DOHH2 (cell line): ENCODE measurements at regions not wholly inside any gene's neighbourhood (a gene's known extent, or its start where the extent isn't known, plus 50 kb on each side); places are given as distances from the start of the nearest gene placed in this dataset.

Source experiments
- H3F3A ChIP-seq: fragments of 200-600 bp; sonication (generic), shearing (Covaris generic); 2 replicates; pipeline ENCODE4 v1.6.0; 2016; ENCODE audit warnings: antibody characterized with exemption, mild to moderate bottlenecking; ENCODE audit not compliant: control insufficient read depth, insufficient read depth
- H3K27ac ChIP-seq: fragments of 200-600 bp; sonication (generic); 2 replicates; pipeline ENCODE4 v1.5.1; 2014; ENCODE audit warnings: low read depth, mild to moderate bottlenecking, low read length, moderate library complexity
- H3K27me3 ChIP-seq: fragments of 200-600 bp; sonication (generic); 2 replicates; pipeline ENCODE4 v1.6.1; 2014; ENCODE audit warnings: mild to moderate bottlenecking, low read length, mixed read lengths; ENCODE audit not compliant: control insufficient read depth
- H3K36me3 ChIP-seq: fragments of 200-600 bp; sonication (generic); 2 replicates; pipeline ENCODE4 v1.6.1; 2014; ENCODE audit warnings: mild to moderate bottlenecking, low read length, moderate library complexity, mixed read lengths; ENCODE audit not compliant: control insufficient read depth
- H3K4me1 ChIP-seq: fragments of 200-600 bp; sonication (generic); 2 replicates; pipeline ENCODE4 v1.6.1; 2014; ENCODE audit warnings: mild to moderate bottlenecking, low read length, mixed read lengths; ENCODE audit not compliant: control insufficient read depth
- H3K4me2 ChIP-seq: fragments of 200-600 bp; sonication (generic); 2 replicates; pipeline ENCODE4 v1.6.0; 2014; ENCODE audit warnings: mild to moderate bottlenecking, low read length, moderate library complexity
- H3K4me3 ChIP-seq: fragments of 200-600 bp; sonication (generic); 2 replicates; pipeline ENCODE4 v1.5.1; 2014; ENCODE audit warnings: mild to moderate bottlenecking, low read length, mixed read lengths
- H3K79me2 ChIP-seq: fragments of 200-600 bp; sonication (generic); 2 replicates; pipeline ENCODE4 v1.6.1; 2014; ENCODE audit warnings: mild to moderate bottlenecking, low read length, mixed read lengths; ENCODE audit not compliant: control insufficient read depth
- H3K9me2 ChIP-seq: fragments of 200-600 bp; sonication (generic); replicated peaks from 2 replicates; pipeline ENCODE4 v1.6.1; 2014; ENCODE audit warnings: mild to moderate bottlenecking, low read length, mixed read lengths; ENCODE audit not compliant: control insufficient read depth
- H3K9me3 ChIP-seq: fragments of 200-600 bp; sonication (generic); 2 replicates; pipeline ENCODE4 v1.6.1; 2014; ENCODE audit warnings: antibody characterized with exemption, low read length, mixed read lengths; ENCODE audit not compliant: control insufficient read depth, insufficient read depth
- H4K20me1 ChIP-seq: fragments of 200-600 bp; sonication (generic); 2 replicates; pipeline ENCODE4 v1.6.0; 2014; ENCODE audit warnings: low read depth, mild to moderate bottlenecking, antibody characterized with exemption, low read length, moderate library complexity; ENCODE audit not compliant: control insufficient read depth, insufficient read depth
- CTCF ChIP-seq: fragments of 200-600 bp; sonication (generic); IDR thresholded peaks from one replicate; pipeline ENCODE4 v1.5.1; 2014; ENCODE audit warnings: antibody characterized with exemption, mild to moderate bottlenecking, low read depth, low read length; ENCODE audit not compliant: poor library complexity, severe bottlenecking
- EZH2phosphoT487 ChIP-seq: fragments of 200-600 bp; sonication (generic); IDR thresholded peaks from 2 replicates; pipeline ENCODE4 v1.6.1; 2017; ENCODE audit warnings: borderline replicate concordance, mild to moderate bottlenecking, antibody characterized with exemption, low read length, moderate library complexity, mixed read lengths

- Histone ChIP-seq H3K36me3 (no peaks in the 10 kb centered on the region), H4K20me1 (no peaks in the 10 kb centered on the region), H3K4me3 (no peak overlapping the region), H3K79me2 (no peaks in the 10 kb centered on the region), H3K4me2 (no peak overlapping the region), H3K27ac (no peak overlapping the region), H3K27me3 (no peaks in the 10 kb centered on the region), H3F3A (no peaks in the 10 kb centered on the region), H3K9me2 (no peaks in the 10 kb centered on the region), H3K9me3 (no peaks in the 10 kb centered on the region), H3K4me1 (no peaks in the 10 kb centered on the region)
- TF ChIP-seq EZH2phosphoT487 = no peak
- TF ChIP-seq CTCF = no peak
These were observed 90.9 kb upstream of the PLXNC1 start for GRCh38 chr12:94057262-94058151.

GRCh38 chr12:94059394-94060368 lies 88.7 kb upstream of the PLXNC1 start:
- H3K27ac ChIP-seq = no peak overlapping the region
- H3K9me3 ChIP-seq = no peaks in the 10 kb centered on the region
- no peaks in the 10 kb centered on the region for H3K27me3 ChIP-seq
- no peaks in the 10 kb centered on the region for H3K4me1 ChIP-seq
- H3K4me3 ChIP-seq = no peak overlapping the region
- no peaks in the 10 kb centered on the region for H3K79me2 ChIP-seq
- H4K20me1 ChIP-seq = no peaks in the 10 kb centered on the region
- TF ChIP-seq CTCF = no peak
- no peak for TF ChIP-seq EZH2phosphoT487
- H3K4me2 ChIP-seq = no peak overlapping the region
- no peaks in the 10 kb centered on the region for H3K9me2 ChIP-seq
- H3F3A ChIP-seq = no peaks in the 10 kb centered on the region
- no peaks in the 10 kb centered on the region for H3K36me3 ChIP-seq

GRCh38 chr12:94062194-94062593 lies 86.2 kb upstream of the PLXNC1 start:
- no peak overlapping the region for H3K4me2 ChIP-seq
- no peaks in the 10 kb centered on the region for H4K20me1 ChIP-seq
- H3K9me2 ChIP-seq = no peaks in the 10 kb centered on the region
- H3K27me3 ChIP-seq = no peaks in the 10 kb centered on the region
- no peaks in the 10 kb centered on the region for H3K36me3 ChIP-seq
- H3K4me3 ChIP-seq = no peak overlapping the region
- no peaks in the 10 kb centered on the region for H3K4me1 ChIP-seq
- no peaks in the 10 kb centered on the region for H3K79me2 ChIP-seq
- no peaks in the 10 kb centered on the region for H3F3A ChIP-seq
- TF ChIP-seq CTCF (no peak), EZH2phosphoT487 (no peak)
- H3K9me3 ChIP-seq = no peaks in the 10 kb centered on the region
- no peak overlapping the region for H3K27ac ChIP-seq
